ENCODE measurements at regions not wholly inside any gene's neighbourhood (a gene's known extent, or its start where the extent isn't known, plus 50 kb on each side); places are given as distances from the start of the nearest gene placed in this dataset.
A peak's percentile ranks its signal among the peaks of the same experiment; 100 is the strongest.
"Not testable (repeated sequence)": the region's sequence is repeated elsewhere in the genome, so short reads cannot be mapped to it uniquely, and the experiment has no call there.

GRCh38 chr3:67064105-67064504 is 66.0 kb downstream of the KBTBD8 start:
- peak; percentile 23 for DNase-seq (ENCODE audit: low read depth)

- DNase-seq (ENCODE audit: low read depth) = no peak
These were observed 69.1 kb downstream of the KBTBD8 start for GRCh38 chr3:67067251-67067650.

GRCh38 chr3:67072640-67073039 is 74.5 kb downstream of the KBTBD8 start:
- DNase-seq (ENCODE audit: low read depth) = not testable (repeated sequence)

- DNase-seq (ENCODE audit: low read depth) = no peak
These were observed 75.7 kb downstream of the KBTBD8 start for GRCh38 chr3:67073812-67074211.

- no peak for DNase-seq (ENCODE audit: low read depth)
These were observed 77.2 kb downstream of the KBTBD8 start for GRCh38 chr3:67075295-67075694.

- DNase-seq (ENCODE audit: low read depth) = peak; percentile 40
These were observed 78.5 kb downstream of the KBTBD8 start for GRCh38 chr3:67076607-67077006.

- peak; percentile 48 for DNase-seq (ENCODE audit: low read depth)
These were observed 79.5 kb downstream of the KBTBD8 start for GRCh38 chr3:67077656-67078055.

- no peak for DNase-seq (ENCODE audit: low read depth)
These were observed 84.5 kb downstream of the KBTBD8 start for GRCh38 chr3:67082533-67083024.

GRCh38 chr3:67083277-67083676 is 85.2 kb downstream of the KBTBD8 start:
- DNase-seq (ENCODE audit: low read depth) = peak; percentile 40

GRCh38 chr3:67087788-67088187 is 89.7 kb downstream of the KBTBD8 start:
- no peak for DNase-seq (ENCODE audit: low read depth)

- DNase-seq (ENCODE audit: low read depth) = peak; percentile 78
These were observed 92.4 kb downstream of the KBTBD8 start for GRCh38 chr3:67090474-67090873.

GRCh38 chr3:67093305-67093704 is 95.2 kb downstream of the KBTBD8 start:
- no peak for DNase-seq (ENCODE audit: low read depth)

GRCh38 chr3:67094167-67094566 is 96.1 kb downstream of the KBTBD8 start:
- no peak for DNase-seq (ENCODE audit: low read depth)

- no peak for DNase-seq (ENCODE audit: low read depth)
These were observed 96.7 kb downstream of the KBTBD8 start for GRCh38 chr3:67094774-67095173.

GRCh38 chr3:67104388-67104787 is 106.3 kb downstream of the KBTBD8 start:
- no peak for DNase-seq (ENCODE audit: low read depth)

- DNase-seq (ENCODE audit: low read depth) = no peak
These were observed 108.8 kb downstream of the KBTBD8 start for GRCh38 chr3:67106874-67107273.

- DNase-seq (ENCODE audit: low read depth) = peak; percentile 47
These were observed 111.6 kb downstream of the KBTBD8 start for GRCh38 chr3:67109651-67110204.

GRCh38 chr3:67113802-67114407 is 115.8 kb downstream of the KBTBD8 start:
- peak; percentile 69 for DNase-seq (ENCODE audit: low read depth)

GRCh38 chr3:67118122-67118521 is 120.0 kb downstream of the KBTBD8 start:
- DNase-seq (ENCODE audit: low read depth) = no peak

- DNase-seq (ENCODE audit: low read depth) = no peak
These were observed 120.5 kb downstream of the KBTBD8 start for GRCh38 chr3:67118635-67119034.

- DNase-seq (ENCODE audit: low read depth) = no peak
These were observed 125.8 kb downstream of the KBTBD8 start for GRCh38 chr3:67123914-67124313.

GRCh38 chr3:67127254-67127653 is 129.1 kb downstream of the KBTBD8 start:
- DNase-seq (ENCODE audit: low read depth) = no peak

GRCh38 chr3:67142432-67142831 is 144.3 kb downstream of the KBTBD8 start:
- DNase-seq (ENCODE audit: low read depth) = no peak

- DNase-seq (ENCODE audit: low read depth) = no peak
These were observed 147.6 kb downstream of the KBTBD8 start for GRCh38 chr3:67145738-67146137.

All from M059J (cell line).